Esophagus squamous epithelium (tissue), 4 donors: ENCODE measurements at regions not wholly inside any gene's neighbourhood (a gene's known extent, or its start where the extent isn't known, plus 50 kb on each side); places are given as distances from the start of the nearest gene placed in this dataset.

Source experiments
- CTCF ChIP-seq, 6 experiments: fragments of 450-650 bp in 4 of 6; fragments of 200-600 bp in 2 of 6; sonication (generic) in 2 of 6; IDR thresholded peaks; one replicate each; pipeline ENCODE4 v1.5.1; 2016 to 2019; ENCODE audit warnings: antibody characterized with exemption in 6 of 6, mild to moderate bottlenecking in 4 of 6, moderate library complexity in 4 of 6
- POLR2A ChIP-seq, 4 donors: fragments of 450-650 bp; IDR thresholded peaks; one replicate each; pipeline ENCODE4 v1.6.1; 2017; ENCODE audit warnings: antibody characterized with exemption in 4 of 4, mild to moderate bottlenecking in 4 of 4, moderate library complexity in 3 of 4

- TF ChIP-seq CTCF (IDR thresholded peaks at IDR 0.05) (no peak), POLR2A (IDR thresholded peaks at IDR 0.05) (no peak)
Observed at GRCh38 chr3:76673171-76673570, 366.7 kb upstream of the ROBO2 start.
